ENCODE measurements at regions not wholly inside any gene's neighbourhood (a gene's known extent, or its start where the extent isn't known, plus 50 kb on each side); places are given as distances from the start of the nearest gene placed in this dataset.

DNA sequence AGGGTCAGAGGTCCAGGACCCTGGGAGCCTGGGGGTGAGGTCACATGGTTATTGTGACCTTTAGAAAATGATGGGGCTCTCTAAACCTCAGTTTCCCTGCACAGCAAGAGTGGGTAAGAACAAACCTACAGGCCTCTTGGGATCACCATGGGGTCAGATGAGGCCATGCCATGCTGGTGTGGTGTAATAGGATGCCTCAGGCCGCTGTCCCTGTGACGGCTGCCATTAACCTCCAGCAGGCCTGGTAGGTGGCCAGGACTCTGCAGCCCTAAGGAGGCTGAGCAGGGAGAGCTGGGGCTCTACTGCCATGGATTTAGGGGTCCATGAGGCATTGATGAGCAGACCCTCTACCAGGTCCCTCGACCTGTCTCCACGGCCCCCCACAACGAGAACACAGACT, 265.5 kb downstream of the CTTN start:
- Histone ChIP-seq H3K4me3 (ENCODE audit: low read depth, low read length) (no peak overlapping the region), H3K27me3 (ENCODE audit: insufficient read depth, low read length) (no peaks in the 10 kb centered on the region), H2AFZ (ENCODE audit: low read length, unreplicated experiment) (no peak overlapping the region), H3K36me3 (ENCODE audit: insufficient read depth, low read length) (no peaks in the 10 kb centered on the region), H3K27ac (ENCODE audit: low read depth, low read length) (no peak overlapping the region), H3K4me1 (ENCODE audit: control insufficient read depth, insufficient read depth, low read length, unreplicated experiment) (peaks cover 10% of the 10 kb centered on the region), H3K79me2 (ENCODE audit: control insufficient read depth, insufficient read depth, low read length, unreplicated experiment) (no peaks in the 10 kb centered on the region)

DNA sequence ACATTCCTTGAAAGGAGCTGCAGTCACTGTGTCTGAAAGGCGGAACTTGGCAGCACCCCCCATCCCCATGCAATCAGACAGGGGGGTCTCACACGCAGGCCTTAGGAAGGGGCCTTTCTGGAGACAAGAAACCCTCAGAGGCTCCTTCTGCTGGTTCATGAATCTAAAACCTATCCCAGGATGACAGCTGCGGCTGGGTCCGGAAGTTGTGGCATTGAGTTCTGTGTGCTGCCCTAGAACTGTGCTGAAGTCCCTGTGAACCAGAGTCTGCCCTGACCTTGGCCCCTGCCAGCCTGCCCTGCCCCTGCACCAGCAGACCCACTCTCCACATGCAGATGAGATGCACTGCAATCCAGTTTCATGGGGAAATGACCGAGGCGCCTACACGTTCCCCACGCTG, 268.0 kb downstream of the CTTN start:
- H3K79me2 ChIP-seq (ENCODE audit: control insufficient read depth, insufficient read depth, low read length, unreplicated experiment): no peaks in the 10 kb centered on the region
- H3K27ac ChIP-seq (ENCODE audit: low read depth, low read length): no peak overlapping the region
- H2AFZ ChIP-seq (ENCODE audit: low read length, unreplicated experiment): no peak overlapping the region
- H3K4me3 ChIP-seq (ENCODE audit: low read depth, low read length): no peak overlapping the region
- no peaks in the 10 kb centered on the region for H3K36me3 ChIP-seq (ENCODE audit: insufficient read depth, low read length)
- peaks cover 5% of the 10 kb centered on the region for H3K4me1 ChIP-seq (ENCODE audit: control insufficient read depth, insufficient read depth, low read length, unreplicated experiment)
- no peaks in the 10 kb centered on the region for H3K27me3 ChIP-seq (ENCODE audit: insufficient read depth, low read length)

DNA sequence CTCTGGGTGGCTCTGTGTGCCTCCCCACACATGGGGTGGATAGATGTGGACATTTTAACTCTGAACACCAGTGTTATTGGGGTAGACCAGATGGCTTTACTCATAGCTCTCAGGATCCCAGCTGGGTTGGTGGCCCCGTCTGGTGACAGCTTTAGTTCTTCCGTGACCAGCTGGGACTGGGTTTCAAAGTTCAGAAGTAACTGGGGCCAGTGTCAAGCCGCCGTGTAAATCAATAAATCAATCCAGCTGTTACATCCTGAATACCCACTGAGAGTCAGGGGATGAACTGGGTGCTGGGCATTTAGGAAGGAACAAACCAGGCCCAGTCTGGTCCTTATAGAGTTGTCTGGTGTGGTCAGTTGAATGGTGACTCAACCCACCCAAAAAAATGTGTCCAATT, 269.4 kb downstream of the CTTN start:
- Histone ChIP-seq H3K4me1 (ENCODE audit: control insufficient read depth, insufficient read depth, low read length, unreplicated experiment) (peaks cover under 1% of the 10 kb centered on the region), H2AFZ (ENCODE audit: low read length, unreplicated experiment) (no peak overlapping the region), H3K79me2 (ENCODE audit: control insufficient read depth, insufficient read depth, low read length, unreplicated experiment) (no peaks in the 10 kb centered on the region), H3K36me3 (ENCODE audit: insufficient read depth, low read length) (no peaks in the 10 kb centered on the region), H3K4me3 (ENCODE audit: low read depth, low read length) (no peak overlapping the region), H3K27me3 (ENCODE audit: insufficient read depth, low read length) (no peaks in the 10 kb centered on the region), H3K27ac (ENCODE audit: low read depth, low read length) (no peak overlapping the region)

DNA sequence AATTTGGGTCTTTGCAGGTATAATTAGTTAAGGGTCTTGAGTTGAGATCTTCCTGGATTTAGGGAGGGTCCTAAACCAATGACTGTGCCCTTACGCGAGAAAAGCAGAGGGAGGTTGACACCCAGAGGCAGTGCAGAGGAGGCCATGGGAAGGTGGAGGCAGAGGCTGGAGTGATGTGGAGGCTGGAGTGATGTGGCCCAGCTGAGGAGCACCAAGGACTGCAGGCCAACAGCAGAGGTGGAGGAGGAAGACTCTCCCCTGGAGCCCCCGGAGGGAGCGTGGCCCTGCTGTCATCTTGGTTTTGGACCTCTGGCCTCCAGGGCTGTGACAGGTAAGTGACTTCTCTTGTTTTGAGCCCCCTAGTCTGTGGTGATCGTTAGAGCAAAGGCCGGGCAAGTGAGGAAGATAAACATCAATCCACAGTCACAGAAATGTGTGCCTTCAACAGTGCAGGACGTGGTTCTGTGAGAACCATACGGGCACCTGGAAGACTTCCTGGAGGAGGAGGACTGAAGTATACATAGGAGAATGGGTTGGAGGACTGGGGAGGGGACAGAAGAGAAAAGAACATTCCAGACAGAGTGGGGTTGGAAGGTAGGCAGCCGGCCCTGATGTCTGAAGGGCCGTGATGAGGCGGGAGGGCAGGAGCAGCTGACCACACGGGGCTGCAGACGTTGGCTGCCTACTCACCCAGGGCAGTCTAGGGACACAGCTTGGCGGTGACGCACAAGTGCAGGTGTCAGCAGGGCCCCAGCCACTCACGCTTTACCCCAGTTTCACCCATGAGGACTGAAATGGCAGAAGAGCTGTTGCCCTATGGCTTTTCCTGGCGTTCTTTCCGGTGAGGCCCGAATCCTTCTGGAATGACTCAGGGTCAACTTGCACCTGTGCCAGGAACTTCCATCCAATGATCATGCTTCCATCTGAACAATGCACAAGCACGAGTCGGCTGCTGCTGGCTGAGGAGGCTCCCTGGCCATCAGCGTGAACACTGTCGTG, 270.2 kb downstream of the CTTN start:
- H3K4me1 ChIP-seq (ENCODE audit: control insufficient read depth, insufficient read depth, low read length, unreplicated experiment): no peaks in the 10 kb centered on the region
- no peak overlapping the region for H2AFZ ChIP-seq (ENCODE audit: low read length, unreplicated experiment)
- H3K4me3 ChIP-seq (ENCODE audit: low read depth, low read length): no peak overlapping the region
- no peaks in the 10 kb centered on the region for H3K79me2 ChIP-seq (ENCODE audit: control insufficient read depth, insufficient read depth, low read length, unreplicated experiment)
- H3K27ac ChIP-seq (ENCODE audit: low read depth, low read length): no peak overlapping the region
- no peaks in the 10 kb centered on the region for H3K27me3 ChIP-seq (ENCODE audit: insufficient read depth, low read length)
- no peaks in the 10 kb centered on the region for H3K36me3 ChIP-seq (ENCODE audit: insufficient read depth, low read length)

DNA sequence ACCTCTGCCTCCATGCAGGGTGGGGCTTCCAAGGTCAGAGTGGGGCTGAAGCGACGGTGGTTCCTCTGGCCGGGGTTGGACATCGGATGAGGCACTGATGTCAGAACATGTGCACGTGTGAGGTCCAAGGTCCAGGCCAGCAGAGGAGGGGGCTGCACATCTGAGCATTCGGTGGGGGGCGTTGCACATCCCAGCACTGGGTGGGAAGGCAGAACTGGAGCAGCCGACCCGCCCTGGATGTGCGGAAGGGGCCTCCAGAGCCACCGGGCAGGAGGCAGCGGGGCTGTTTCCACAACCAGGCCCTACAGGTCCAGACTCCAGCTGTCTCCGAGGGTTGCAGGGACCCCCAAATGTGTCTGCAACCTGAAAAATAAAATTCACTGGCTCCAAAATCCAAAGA, 271.0 kb downstream of the CTTN start:
- Histone ChIP-seq H3K79me2 (ENCODE audit: control insufficient read depth, insufficient read depth, low read length, unreplicated experiment) (no peaks in the 10 kb centered on the region), H3K36me3 (ENCODE audit: insufficient read depth, low read length) (no peaks in the 10 kb centered on the region), H3K27me3 (ENCODE audit: insufficient read depth, low read length) (no peaks in the 10 kb centered on the region), H3K4me1 (ENCODE audit: control insufficient read depth, insufficient read depth, low read length, unreplicated experiment) (no peaks in the 10 kb centered on the region), H3K4me3 (ENCODE audit: low read depth, low read length) (no peak overlapping the region), H2AFZ (ENCODE audit: low read length, unreplicated experiment) (no peak overlapping the region), H3K27ac (ENCODE audit: low read depth, low read length) (no peak overlapping the region)

DNA sequence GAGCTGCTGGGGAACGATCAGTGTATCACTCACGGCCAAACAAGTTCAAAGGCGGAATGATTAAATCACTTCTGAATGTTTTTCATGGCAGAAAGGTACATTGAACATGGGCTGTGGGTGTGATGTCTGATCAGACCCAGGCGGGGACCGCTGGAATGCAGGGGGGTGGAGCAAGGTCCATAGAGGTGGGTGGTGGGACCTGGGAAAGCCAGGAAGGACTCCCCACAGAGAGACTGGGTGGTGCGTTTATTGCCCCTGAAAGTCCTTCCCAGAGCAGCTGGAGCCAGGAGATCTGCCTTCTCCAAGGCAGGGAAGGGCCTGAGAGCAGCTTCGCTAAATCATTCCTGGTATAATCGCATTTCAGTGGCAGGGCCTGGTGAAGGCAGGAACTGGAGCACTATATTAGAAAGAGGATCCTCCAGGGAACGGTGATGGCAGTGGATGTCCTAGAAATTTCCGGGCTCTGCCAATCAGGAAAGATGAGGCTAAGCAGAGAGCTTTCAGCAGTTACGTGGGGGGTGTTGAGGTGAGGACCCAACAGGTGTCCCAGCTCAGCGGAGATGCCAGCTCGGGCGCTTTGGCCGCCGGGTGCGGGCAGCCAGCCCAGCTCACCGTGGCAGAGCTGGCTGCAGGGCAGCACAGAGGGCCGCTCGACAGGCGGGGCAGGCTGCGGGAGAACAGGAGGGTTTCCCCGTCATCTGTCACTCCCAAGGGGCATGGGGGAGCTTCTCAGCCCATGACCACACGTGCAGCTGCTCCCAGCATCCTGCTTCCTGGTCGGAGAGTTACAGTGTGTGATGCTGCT, 271.7 kb downstream of the CTTN start:
- Histone ChIP-seq H2AFZ (ENCODE audit: low read length, unreplicated experiment) (no peak overlapping the region), H3K36me3 (ENCODE audit: insufficient read depth, low read length) (no peaks in the 10 kb centered on the region), H3K4me3 (ENCODE audit: low read depth, low read length) (no peak overlapping the region), H3K27ac (ENCODE audit: low read depth, low read length) (no peak overlapping the region), H3K4me1 (ENCODE audit: control insufficient read depth, insufficient read depth, low read length, unreplicated experiment) (no peaks in the 10 kb centered on the region), H3K79me2 (ENCODE audit: control insufficient read depth, insufficient read depth, low read length, unreplicated experiment) (no peaks in the 10 kb centered on the region), H3K27me3 (ENCODE audit: insufficient read depth, low read length) (no peaks in the 10 kb centered on the region)

DNA sequence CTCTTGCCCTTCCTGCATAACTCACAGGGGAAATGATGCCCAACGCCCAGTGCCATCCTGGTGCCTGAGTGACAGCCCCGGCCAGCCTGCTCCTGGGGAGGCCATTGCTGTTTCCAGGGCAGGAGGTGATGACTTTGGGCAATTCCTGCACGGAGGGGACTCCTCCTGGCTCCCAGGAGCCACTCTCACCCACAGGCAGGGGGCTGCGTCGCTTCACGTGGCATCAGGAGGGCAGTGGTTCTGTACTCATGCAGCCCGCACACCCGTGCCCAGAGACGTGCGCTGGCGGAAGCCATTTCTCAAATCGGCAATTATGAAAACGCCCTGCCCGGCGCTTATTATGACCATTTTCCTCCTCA, 272.3 kb downstream of the CTTN start:
- no peaks in the 10 kb centered on the region for H3K4me1 ChIP-seq (ENCODE audit: control insufficient read depth, insufficient read depth, low read length, unreplicated experiment)
- H3K79me2 ChIP-seq (ENCODE audit: control insufficient read depth, insufficient read depth, low read length, unreplicated experiment): no peaks in the 10 kb centered on the region
- no peak overlapping the region for H3K27ac ChIP-seq (ENCODE audit: low read depth, low read length)
- no peaks in the 10 kb centered on the region for H3K36me3 ChIP-seq (ENCODE audit: insufficient read depth, low read length)
- H2AFZ ChIP-seq (ENCODE audit: low read length, unreplicated experiment): no peak overlapping the region
- no peaks in the 10 kb centered on the region for H3K27me3 ChIP-seq (ENCODE audit: insufficient read depth, low read length)
- no peak overlapping the region for H3K4me3 ChIP-seq (ENCODE audit: low read depth, low read length)

DNA sequence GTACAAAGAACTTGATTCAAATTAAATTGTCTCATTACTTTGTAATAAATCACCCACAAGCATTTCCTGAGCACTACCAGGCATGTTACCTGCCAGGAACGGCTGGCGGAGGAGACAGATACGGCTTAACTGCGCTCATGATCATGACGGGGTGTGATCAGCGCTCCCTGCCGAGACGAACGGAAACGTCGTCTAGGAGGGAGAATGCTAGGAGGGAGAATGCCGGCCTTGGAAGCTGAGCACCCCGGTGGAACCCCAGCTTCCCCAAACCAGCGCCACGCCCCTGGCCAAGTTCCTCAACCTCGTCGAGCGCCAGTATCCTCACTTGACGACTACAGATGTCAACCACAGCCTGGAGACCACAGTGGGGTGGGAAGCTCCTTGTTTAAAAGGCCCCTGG, 272.8 kb downstream of the CTTN start:
- Histone ChIP-seq H3K36me3 (ENCODE audit: insufficient read depth, low read length) (no peaks in the 10 kb centered on the region), H3K4me3 (ENCODE audit: low read depth, low read length) (no peak overlapping the region), H3K79me2 (ENCODE audit: control insufficient read depth, insufficient read depth, low read length, unreplicated experiment) (no peaks in the 10 kb centered on the region), H2AFZ (ENCODE audit: low read length, unreplicated experiment) (no peak overlapping the region), H3K27me3 (ENCODE audit: insufficient read depth, low read length) (no peaks in the 10 kb centered on the region), H3K27ac (ENCODE audit: low read depth, low read length) (no peak overlapping the region), H3K4me1 (ENCODE audit: control insufficient read depth, insufficient read depth, low read length, unreplicated experiment) (no peaks in the 10 kb centered on the region)

DNA sequence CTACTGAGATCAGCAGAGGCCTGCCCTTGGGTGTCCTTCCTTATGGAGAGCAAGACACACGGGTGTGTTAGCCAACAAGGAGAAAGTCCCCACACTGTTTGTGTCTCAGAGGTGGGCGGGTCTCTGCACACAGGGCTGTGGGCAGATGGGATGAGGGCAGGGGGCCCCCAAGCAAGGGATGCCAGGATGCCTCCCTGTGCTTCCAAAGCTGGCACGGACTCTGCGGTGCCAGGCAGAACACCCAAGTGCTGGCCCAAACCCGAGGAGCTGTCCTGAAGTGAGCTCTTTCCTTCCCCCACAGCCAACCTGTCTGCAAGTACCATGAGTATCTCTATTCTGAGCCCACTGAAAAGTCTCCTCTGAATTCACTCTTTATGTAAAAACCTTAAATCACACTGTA, 273.3 kb downstream of the CTTN start:
- no peaks in the 10 kb centered on the region for H3K36me3 ChIP-seq (ENCODE audit: insufficient read depth, low read length)
- H3K27me3 ChIP-seq (ENCODE audit: insufficient read depth, low read length): no peaks in the 10 kb centered on the region
- H3K79me2 ChIP-seq (ENCODE audit: control insufficient read depth, insufficient read depth, low read length, unreplicated experiment): no peaks in the 10 kb centered on the region
- H3K27ac ChIP-seq (ENCODE audit: low read depth, low read length): no peak overlapping the region
- no peak overlapping the region for H3K4me3 ChIP-seq (ENCODE audit: low read depth, low read length)
- H3K4me1 ChIP-seq (ENCODE audit: control insufficient read depth, insufficient read depth, low read length, unreplicated experiment): no peaks in the 10 kb centered on the region
- no peak overlapping the region for H2AFZ ChIP-seq (ENCODE audit: low read length, unreplicated experiment)

DNA sequence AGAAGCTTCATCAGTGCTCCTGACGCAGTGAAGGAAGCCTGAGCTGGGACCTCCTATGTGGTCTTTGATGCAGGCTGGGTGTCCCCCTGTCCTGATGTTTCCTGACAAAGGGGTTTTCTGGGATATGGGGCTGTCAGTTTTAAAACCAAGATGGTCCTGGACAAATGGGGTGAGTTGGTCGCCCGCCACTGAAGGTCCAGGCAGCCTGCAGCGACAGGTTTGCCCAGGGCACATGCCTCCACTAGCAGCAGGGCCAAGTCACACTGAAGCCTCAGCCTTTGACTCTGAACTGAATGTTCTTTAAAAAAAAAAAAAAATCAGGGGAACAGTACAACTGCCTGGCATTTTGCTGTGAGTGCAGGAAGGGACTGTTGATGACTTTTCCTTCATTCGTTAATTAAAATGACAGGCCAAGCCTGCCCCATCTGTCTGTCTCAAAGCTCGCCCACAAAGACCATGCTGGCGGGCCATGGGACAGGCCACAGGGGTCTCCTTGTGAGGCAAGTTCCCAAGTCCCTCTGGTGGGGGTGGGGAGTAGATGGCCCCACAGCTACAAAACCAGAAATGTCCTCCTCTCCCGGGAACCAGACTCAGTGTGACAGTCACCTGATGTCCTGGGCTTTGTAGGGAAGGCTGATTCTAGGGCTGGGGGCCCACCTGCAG, 274.8 kb downstream of the CTTN start:
- H3K79me2 ChIP-seq (ENCODE audit: control insufficient read depth, insufficient read depth, low read length, unreplicated experiment): no peaks in the 10 kb centered on the region
- H3K27me3 ChIP-seq (ENCODE audit: insufficient read depth, low read length): no peaks in the 10 kb centered on the region
- no peaks in the 10 kb centered on the region for H3K36me3 ChIP-seq (ENCODE audit: insufficient read depth, low read length)
- no peak overlapping the region for H3K4me3 ChIP-seq (ENCODE audit: low read depth, low read length)
- H3K27ac ChIP-seq (ENCODE audit: low read depth, low read length): no peak overlapping the region
- H2AFZ ChIP-seq (ENCODE audit: low read length, unreplicated experiment): no peak overlapping the region
- no peaks in the 10 kb centered on the region for H3K4me1 ChIP-seq (ENCODE audit: control insufficient read depth, insufficient read depth, low read length, unreplicated experiment)
